Brain microvascular endothelial cell (primary cell): ENCODE measurements at regions not wholly inside any gene's neighbourhood (a gene's known extent, or its start where the extent isn't known, plus 50 kb on each side); places are given as distances from the start of the nearest gene placed in this dataset.

Source experiments
- DNase-seq: peaks from one replicate; pipeline ENCODE4 v3.0.0-alpha.2; 2020
- H3K27ac ChIP-seq: fragments of 250-450 bp; sonication (Bioruptor Pico); 2 replicates; pipeline ENCODE4 v1.5.1; 2020; ENCODE audit warnings: mild to moderate bottlenecking, moderate library complexity
- H3K27me3 ChIP-seq: fragments of 250-450 bp; sonication (Bioruptor Pico); replicated peaks from 2 replicates; pipeline ENCODE4 v1.5.1; 2020; ENCODE audit warnings: mild to moderate bottlenecking
- H3K36me3 ChIP-seq: fragments of 250-450 bp; sonication (Bioruptor Pico); replicated peaks from 2 replicates; pipeline ENCODE4 v1.5.1; 2020; ENCODE audit warnings: mild to moderate bottlenecking
- H3K4me3 ChIP-seq: 2 replicates; pipeline ENCODE4 v1.5.1; 2011; ENCODE audit warnings: low read depth, mild to moderate bottlenecking, control low read depth, low read length, moderate library complexity
- CTCF ChIP-seq: IDR thresholded peaks from 2 replicates; pipeline ENCODE4 v1.5.1; 2011; ENCODE audit warnings: low read depth, mild to moderate bottlenecking, moderate library complexity, low read length, control low read depth, inconsistent platforms; ENCODE audit errors: missing control alignments
- in situ Hi-C: cut with HindIII; loops from 2 replicates; pipeline ENCODE4 v1.10.0; 2017; ENCODE audit warnings: low sequenced_read_pairs, low pct_ligation_motif_present

GRCh38 chr16:62676306-62676705 lies 640.1 kb upstream of the CDH8 start:
- in situ Hi-C loops, result no loop called here
- H3K4me3 ChIP-seq, result no peak overlapping the region
- H3K36me3 ChIP-seq, result no peaks in the 10 kb centered on the region
- H3K27me3 ChIP-seq, result no peaks in the 10 kb centered on the region
- no peak for DNase-seq
- H3K27ac ChIP-seq, result no peak overlapping the region
- no peak for TF ChIP-seq CTCF

GRCh38 chr16:62665269-62665668 lies 629.0 kb upstream of the CDH8 start:
- DNase-seq, result no peak
- TF ChIP-seq CTCF, result no peak
- Histone ChIP-seq H3K36me3 (no peaks in the 10 kb centered on the region), H3K27ac (no peak overlapping the region), H3K27me3 (no peaks in the 10 kb centered on the region), H3K4me3 (no peak overlapping the region)
- in situ Hi-C loops, result no loop called here

GRCh38 chr16:62664566-62664965 lies 628.3 kb upstream of the CDH8 start:
- DNase-seq, result no peak
- no peaks in the 10 kb centered on the region for H3K27me3 ChIP-seq
- no peak for TF ChIP-seq CTCF
- in situ Hi-C loops, result no loop called here
- H3K4me3 ChIP-seq, result no peak overlapping the region
- no peaks in the 10 kb centered on the region for H3K36me3 ChIP-seq
- no peak overlapping the region for H3K27ac ChIP-seq

- no peak for TF ChIP-seq CTCF
- Histone ChIP-seq H3K27ac (no peak overlapping the region), H3K36me3 (no peaks in the 10 kb centered on the region), H3K4me3 (no peak overlapping the region), H3K27me3 (no peaks in the 10 kb centered on the region)
- in situ Hi-C loops, result no loop called here
- no peak for DNase-seq
Observed at GRCh38 chr16:62661435-62661834, 625.2 kb upstream of the CDH8 start.

- DNase-seq, result no peak
- in situ Hi-C loops, result no loop called here
- H3K36me3 ChIP-seq, result no peaks in the 10 kb centered on the region
- H3K27ac ChIP-seq, result no peak overlapping the region
- no peak overlapping the region for H3K4me3 ChIP-seq
- no peaks in the 10 kb centered on the region for H3K27me3 ChIP-seq
- TF ChIP-seq CTCF, result no peak
Observed at GRCh38 chr16:62657116-62657515, 620.9 kb upstream of the CDH8 start.

- Histone ChIP-seq H3K27ac (no peak overlapping the region), H3K27me3 (no peaks in the 10 kb centered on the region), H3K4me3 (no peak overlapping the region), H3K36me3 (no peaks in the 10 kb centered on the region)
- in situ Hi-C loops, result no loop called here
- no peak for TF ChIP-seq CTCF
- no peak for DNase-seq
Observed at GRCh38 chr16:62652441-62653120, 616.3 kb upstream of the CDH8 start.
